WTC11 (cell line): ENCODE measurements at regions not wholly inside any gene's neighbourhood (a gene's known extent, or its start where the extent isn't known, plus 50 kb on each side); places are given as distances from the start of the nearest gene placed in this dataset.

Experiments used
- ATAC-seq: fragments of 200-7000 bp; cut with Tn5 transposase; 2 replicates; pipeline ENCODE4 v1.10.0; 2021; ENCODE audit warnings: mild to moderate bottlenecking, moderate library complexity
- CTCF ChIA-PET: fragments of 300-600 bp; sonication (Branson Sonifier 250); formaldehyde crosslinking; loops from one replicate; lab custom pipeline; 2021; ENCODE audit warnings: antibody characterized with exemption; lab: Charles Lee
- POLR2A ChIA-PET: fragments of 350-600 bp; sonication (Branson Sonifier 250); formaldehyde crosslinking; loops from one replicate; lab custom pipeline; 2021; ENCODE audit warnings: antibody characterized with exemption; lab: Charles Lee
- DNase-seq: peaks from one replicate; pipeline ENCODE4 v3.0.0; 2021; ENCODE audit warnings: low spot score
- H3K27ac Mint-ChIP-seq: 2 replicates; pipeline ENCODE4 v1.8.0; 2021; ENCODE audit warnings: mixed read lengths
- H3K27me3 Mint-ChIP-seq: 2 replicates; pipeline ENCODE4 v1.8.0; 2021; ENCODE audit warnings: low read depth, mild to moderate bottlenecking, moderate library complexity, mixed read lengths
- H3K36me3 Mint-ChIP-seq: 2 replicates; pipeline ENCODE4 v1.8.0; 2021; ENCODE audit warnings: mixed read lengths
- H3K4me1 Mint-ChIP-seq: 2 replicates; pipeline ENCODE4 v1.8.0; 2022; ENCODE audit warnings: mixed read lengths
- H3K4me3 Mint-ChIP-seq: 2 replicates; pipeline ENCODE4 v1.8.0; 2021; ENCODE audit warnings: mild to moderate bottlenecking, moderate library complexity, mixed read lengths
- H3K9me3 Mint-ChIP-seq: 2 replicates; pipeline ENCODE4 v1.8.0; 2021; ENCODE audit warnings: mixed read lengths
- ATF3 ChIP-seq: sonication (generic); formaldehyde crosslinking; conservative IDR thresholded peaks from 2 replicates; pipeline ENCODE4 v1.8.1; 2022; ENCODE audit warnings: mild to moderate bottlenecking, missing genetic modification reagents
- ATF6 ChIP-seq: sonication (generic); formaldehyde crosslinking; IDR thresholded peaks from 2 replicates; pipeline ENCODE4 v1.8.1; 2023; ENCODE audit warnings: mild to moderate bottlenecking, missing genetic modification reagents
- CREB1 ChIP-seq: sonication (generic); formaldehyde crosslinking; IDR thresholded peaks from 2 replicates; pipeline ENCODE4 v1.8.0; 2023; ENCODE audit warnings: mild to moderate bottlenecking, missing genetic modification reagents
- EMX1 ChIP-seq: fragments of 250-450 bp; sonication (Bioruptor Pico); IDR thresholded peaks from 2 replicates; pipeline ENCODE4 v1.8.0; 2021; ENCODE audit warnings: mild to moderate bottlenecking
- IRF2 ChIP-seq: sonication (generic); formaldehyde crosslinking; IDR thresholded peaks from 2 replicates; pipeline ENCODE4 v1.8.0; 2022; ENCODE audit warnings: low read depth, missing genetic modification reagents, borderline replicate concordance
- NR3C1 ChIP-seq: sonication (generic); formaldehyde crosslinking; conservative IDR thresholded peaks from 2 replicates; pipeline ENCODE4 v1.8.1; 2023; ENCODE audit warnings: low read depth, mild to moderate bottlenecking, missing genetic modification reagents
- PRRX2 ChIP-seq: fragments of 250-450 bp; sonication (Bioruptor Pico); IDR thresholded peaks from 2 replicates; pipeline ENCODE4 v1.8.0; 2021; ENCODE audit warnings: mild to moderate bottlenecking
- RELA ChIP-seq: sonication (generic); formaldehyde crosslinking; IDR thresholded peaks from 2 replicates; pipeline ENCODE4 v1.8.1; 2022; ENCODE audit warnings: missing genetic modification reagents, mild to moderate bottlenecking, borderline replicate concordance
- SMAD3 ChIP-seq: sonication (generic); formaldehyde crosslinking; IDR thresholded peaks from 2 replicates; pipeline ENCODE4 v1.8.0; 2022; ENCODE audit warnings: missing genetic modification reagents, mild to moderate bottlenecking, borderline replicate concordance
- TCF7 ChIP-seq: sonication (generic); formaldehyde crosslinking; IDR thresholded peaks from 2 replicates; pipeline ENCODE4 v1.8.0; 2022; ENCODE audit warnings: mild to moderate bottlenecking, low read depth, missing genetic modification reagents, moderate library complexity
- TEAD1 ChIP-seq: sonication (generic); formaldehyde crosslinking; IDR thresholded peaks from 2 replicates; pipeline ENCODE4 v1.8.0; 2022; ENCODE audit warnings: mild to moderate bottlenecking, missing genetic modification reagents
- TP53 ChIP-seq: sonication (generic); formaldehyde crosslinking; IDR thresholded peaks from 2 replicates; pipeline ENCODE4 v1.8.1; 2023; ENCODE audit warnings: mild to moderate bottlenecking, missing genetic modification reagents
- ZNF121 ChIP-seq: sonication (generic); formaldehyde crosslinking; IDR thresholded peaks from 2 replicates; pipeline ENCODE4 v1.8.0; 2023; ENCODE audit warnings: missing genetic modification reagents
- ZNF219 ChIP-seq: sonication (generic); formaldehyde crosslinking; IDR thresholded peaks from 2 replicates; pipeline ENCODE4 v1.8.0; 2023; ENCODE audit warnings: missing genetic modification reagents, mild to moderate bottlenecking, borderline replicate concordance
- ZNF671 ChIP-seq: fragments of 250-450 bp; sonication (Bioruptor Pico); IDR thresholded peaks from 2 replicates; pipeline ENCODE4 v1.8.0; 2021; ENCODE audit warnings: mild to moderate bottlenecking
- TF ChIP-seq, protein P1 (sequence below): fragments of 250-450 bp; sonication (Bioruptor Pico); IDR thresholded peaks from 2 replicates; pipeline ENCODE4 v1.9.0; 2021; ENCODE audit warnings: mild to moderate bottlenecking
- TF ChIP-seq, protein P2 (sequence below): fragments of 250-450 bp; sonication (Bioruptor Pico); IDR thresholded peaks from 2 replicates; pipeline ENCODE4 v2.1.2; 2022; ENCODE audit warnings: mild to moderate bottlenecking, moderate library complexity
- TF ChIP-seq, protein P3 (sequence below): sonication (generic); formaldehyde crosslinking; IDR thresholded peaks from 2 replicates; pipeline ENCODE4 v1.8.1; 2023; ENCODE audit warnings: mild to moderate bottlenecking, missing genetic modification reagents
- TF ChIP-seq, protein P4 (sequence below): sonication (generic); formaldehyde crosslinking; IDR thresholded peaks from 2 replicates; pipeline ENCODE4 v1.8.1; 2022; ENCODE audit warnings: mild to moderate bottlenecking, missing genetic modification reagents, moderate library complexity, borderline replicate concordance

DNA sequence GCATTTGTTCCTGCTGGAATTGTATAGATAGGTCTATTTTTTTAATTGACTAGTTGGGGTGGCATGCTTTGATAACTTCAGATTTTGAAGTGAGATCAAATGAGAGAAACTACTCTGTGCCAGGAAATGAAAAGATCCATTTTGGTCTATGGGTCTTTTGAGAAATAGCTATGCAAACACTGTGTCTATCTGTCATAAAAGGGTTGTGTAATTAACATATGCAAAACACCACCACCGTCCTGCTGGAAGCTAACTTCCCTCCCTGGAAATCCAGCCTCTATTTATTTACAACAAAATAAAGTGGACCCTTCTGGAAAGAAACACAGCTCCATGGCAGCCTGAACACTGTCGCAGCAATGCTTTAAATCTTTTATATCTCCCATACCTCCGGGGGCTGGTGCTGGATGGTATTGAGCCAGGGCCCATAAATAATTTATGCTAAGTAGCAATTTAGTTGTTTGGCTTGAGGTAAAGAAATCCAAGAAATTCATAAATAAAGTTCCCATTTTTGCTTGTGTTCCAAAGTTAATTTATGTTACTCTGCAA, 244.2 kb upstream of the POU3F2 start (continued):
- no peak for TF ChIP-seq ATF6 (CRISPR knock-in tag)

GRCh38 chr6:98590997-98591396, 243.4 kb upstream of the POU3F2 start:
- Mint-ChIP-seq H3K36me3 (no peaks in the 10 kb centered on the region), H3K4me1 (peaks cover 26% of the 10 kb centered on the region), H3K27ac (no peak overlapping the region), H3K27me3 (no peaks in the 10 kb centered on the region; the same call in 1 of the 2 replicates), H3K4me3 (no peak overlapping the region), H3K9me3 (no peaks in the 10 kb centered on the region)
- CTCF ChIA-PET = no interaction called here
- ATAC-seq (no peak), DNase-seq (no peak)
- no peak for TF ChIP-seq PRRX2 (CRISPR knock-in tag)
- no peak for TF ChIP-seq ATF3 (CRISPR knock-in tag)
- no peak for TF ChIP-seq ATF6 (CRISPR knock-in tag)
- POLR2A ChIA-PET = no interaction called here

DNA sequence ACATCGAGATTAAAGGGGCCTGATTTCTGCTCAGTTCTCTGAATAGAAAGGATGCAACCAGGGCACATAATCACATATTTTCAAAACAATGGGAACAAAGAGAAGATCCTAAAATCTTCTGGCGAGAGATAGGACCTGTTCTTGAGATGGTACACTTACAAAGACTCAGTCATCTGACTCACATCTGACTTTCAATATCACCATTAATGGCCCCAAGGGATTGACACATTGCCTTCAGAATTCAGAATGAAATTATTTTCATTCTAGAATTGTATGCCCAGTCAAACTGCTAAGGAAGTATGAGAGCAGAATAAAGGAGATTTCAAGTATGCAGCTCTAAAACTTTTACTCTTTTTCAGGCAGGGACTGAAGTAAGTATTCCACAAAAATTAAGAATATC, 240.7 kb upstream of the POU3F2 start:
- H3K27ac Mint-ChIP-seq = no peak overlapping the region
- no peak for TF ChIP-seq TEAD1 (CRISPR knock-in tag)
- TF ChIP-seq RELA (CRISPR knock-in tag) = no peak
- TF ChIP-seq ZNF219 (CRISPR knock-in tag) = no peak
- TF ChIP-seq, protein P1, sequence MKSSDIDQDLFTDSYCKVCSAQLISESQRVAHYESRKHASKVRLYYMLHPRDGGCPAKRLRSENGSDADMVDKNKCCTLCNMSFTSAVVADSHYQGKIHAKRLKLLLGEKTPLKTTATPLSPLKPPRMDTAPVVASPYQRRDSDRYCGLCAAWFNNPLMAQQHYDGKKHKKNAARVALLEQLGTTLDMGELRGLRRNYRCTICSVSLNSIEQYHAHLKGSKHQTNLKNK (CRISPR knock-in tag) = no peak
- TF ChIP-seq EMX1 = no peak
- TF ChIP-seq, protein P2, sequence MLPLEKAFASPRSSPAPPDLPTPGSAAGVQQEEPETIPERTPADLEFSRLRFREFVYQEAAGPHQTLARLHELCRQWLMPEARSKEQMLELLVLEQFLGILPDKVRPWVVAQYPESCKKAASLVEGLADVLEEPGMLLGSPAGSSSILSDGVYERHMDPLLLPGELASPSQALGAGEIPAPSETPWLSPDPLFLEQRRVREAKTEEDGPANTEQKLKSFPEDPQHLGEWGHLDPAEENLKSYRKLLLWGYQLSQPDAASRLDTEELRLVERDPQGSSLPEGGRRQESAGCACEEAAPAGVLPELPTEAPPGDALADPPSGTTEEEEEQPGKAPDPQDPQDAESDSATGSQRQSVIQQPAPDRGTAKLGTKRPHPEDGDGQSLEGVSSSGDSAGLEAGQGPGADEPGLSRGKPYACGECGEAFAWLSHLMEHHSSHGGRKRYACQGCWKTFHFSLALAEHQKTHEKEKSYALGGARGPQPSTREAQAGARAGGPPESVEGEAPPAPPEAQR (CRISPR knock-in tag) = no peak
- TF ChIP-seq TP53 = no peak
- TF ChIP-seq, protein P3, sequence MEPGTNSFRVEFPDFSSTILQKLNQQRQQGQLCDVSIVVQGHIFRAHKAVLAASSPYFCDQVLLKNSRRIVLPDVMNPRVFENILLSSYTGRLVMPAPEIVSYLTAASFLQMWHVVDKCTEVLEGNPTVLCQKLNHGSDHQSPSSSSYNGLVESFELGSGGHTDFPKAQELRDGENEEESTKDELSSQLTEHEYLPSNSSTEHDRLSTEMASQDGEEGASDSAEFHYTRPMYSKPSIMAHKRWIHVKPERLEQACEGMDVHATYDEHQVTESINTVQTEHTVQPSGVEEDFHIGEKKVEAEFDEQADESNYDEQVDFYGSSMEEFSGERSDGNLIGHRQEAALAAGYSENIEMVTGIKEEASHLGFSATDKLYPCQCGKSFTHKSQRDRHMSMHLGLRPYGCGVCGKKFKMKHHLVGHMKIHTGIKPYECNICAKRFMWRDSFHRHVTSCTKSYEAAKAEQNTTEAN (CRISPR knock-in tag) = no peak
- TF ChIP-seq NR3C1 (CRISPR knock-in tag) = no peak
- no peak for DNase-seq
- CTCF ChIA-PET = no interaction called here
- no peak overlapping the region for H3K4me3 Mint-ChIP-seq
- H3K4me1 Mint-ChIP-seq = peaks cover 18% of the 10 kb centered on the region
- H3K36me3 Mint-ChIP-seq = no peaks in the 10 kb centered on the region
- POLR2A ChIA-PET = no interaction called here
- H3K27me3 Mint-ChIP-seq = no peaks in the 10 kb centered on the region; the same call in 1 of the 2 replicates
- H3K9me3 Mint-ChIP-seq = no peaks in the 10 kb centered on the region
- no peak for ATAC-seq

DNA sequence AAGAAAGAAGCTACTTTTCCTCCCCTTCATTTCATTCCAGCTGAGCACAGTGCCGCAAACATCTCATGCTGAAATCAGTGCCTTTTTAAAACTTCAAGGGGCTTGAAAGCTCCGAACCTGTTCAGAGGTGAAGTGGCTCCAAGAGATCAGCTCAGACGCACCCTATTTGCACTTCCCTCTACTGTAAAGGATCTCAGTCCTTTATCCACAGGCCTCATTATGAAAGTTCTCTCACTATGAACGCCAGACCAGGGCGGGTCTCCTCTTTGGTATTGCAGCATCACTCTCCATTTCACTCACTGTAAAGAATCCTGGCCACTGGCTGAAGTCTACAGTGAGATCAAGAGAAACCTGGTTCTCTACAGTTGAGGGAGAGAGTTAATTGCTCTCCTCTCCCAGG, 232.7 kb upstream of the POU3F2 start:
- no peak for DNase-seq
- ChIA-PET CTCF (interaction anchor here (1.2 kb wide), 1 partner anchor 26 kb away, joined by 3 read pairs; no protein-coding TSS in a partner anchor), POLR2A (no interaction called here)
- Mint-ChIP-seq H3K36me3 (no peaks in the 10 kb centered on the region), H3K27ac (no peak overlapping the region)
- TF ChIP-seq, protein P1 (CRISPR knock-in tag) = no peak
- TF ChIP-seq, protein P4, sequence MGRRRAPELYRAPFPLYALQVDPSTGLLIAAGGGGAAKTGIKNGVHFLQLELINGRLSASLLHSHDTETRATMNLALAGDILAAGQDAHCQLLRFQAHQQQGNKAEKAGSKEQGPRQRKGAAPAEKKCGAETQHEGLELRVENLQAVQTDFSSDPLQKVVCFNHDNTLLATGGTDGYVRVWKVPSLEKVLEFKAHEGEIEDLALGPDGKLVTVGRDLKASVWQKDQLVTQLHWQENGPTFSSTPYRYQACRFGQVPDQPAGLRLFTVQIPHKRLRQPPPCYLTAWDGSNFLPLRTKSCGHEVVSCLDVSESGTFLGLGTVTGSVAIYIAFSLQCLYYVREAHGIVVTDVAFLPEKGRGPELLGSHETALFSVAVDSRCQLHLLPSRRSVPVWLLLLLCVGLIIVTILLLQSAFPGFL (CRISPR knock-in tag) = no peak
- TF ChIP-seq TCF7 (CRISPR knock-in tag) = no peak
- TF ChIP-seq ZNF671 = no peak
- no peak for TF ChIP-seq IRF2 (CRISPR knock-in tag)
- no peak for TF ChIP-seq SMAD3
- TF ChIP-seq CREB1 (CRISPR knock-in tag) = no peak
- no peak for TF ChIP-seq ZNF121 (CRISPR knock-in tag)
- TF ChIP-seq, all 79 proteins: peak for 0
- H3K4me1 Mint-ChIP-seq = peaks cover 11% of the 10 kb centered on the region
- H3K9me3 Mint-ChIP-seq = peaks cover 4% of the 10 kb centered on the region; the same call in 1 of the 2 replicates
- no peaks in the 10 kb centered on the region for H3K27me3 Mint-ChIP-seq
- peak; percentile 46; the same call in 1 of the 2 replicates for ATAC-seq
- H3K4me3 Mint-ChIP-seq = no peak overlapping the region
